Mesenchymal stem cell (in vitro differentiated cells and primary cell): ENCODE measurements at regions not wholly inside any gene's neighbourhood (a gene's known extent, or its start where the extent isn't known, plus 50 kb on each side); places are given as distances from the start of the nearest gene placed in this dataset.

Experiments
- DNase-seq: peaks from one replicate; pipeline ENCODE4 v3.0.0-alpha.2; 2013
- H2AFZ ChIP-seq: one replicate; pipeline ENCODE4 v1.6.1; 2013; ENCODE audit warnings: low read depth, mild to moderate bottlenecking, control low read depth, inconsistent platforms, low read length, moderate library complexity
- H2AK5ac ChIP-seq: 2 replicates; pipeline ENCODE4 v1.6.1; 2013; ENCODE audit warnings: low read length, moderate library complexity, mild to moderate bottlenecking, inconsistent platforms; ENCODE audit not compliant: severe bottlenecking
- H2BK120ac ChIP-seq: one replicate; pipeline ENCODE4 v1.6.1; 2013; ENCODE audit warnings: low read depth, mild to moderate bottlenecking, inconsistent platforms, low read length, moderate library complexity
- H2BK12ac ChIP-seq, 2 experiments: one replicate each; pipeline ENCODE4 v1.6.1; 2013; ENCODE audit warnings: inconsistent platforms in 2 of 2, low read length in 2 of 2, mild to moderate bottlenecking in 2 of 2, moderate library complexity in 2 of 2, control low read depth in 1 of 2
- H2BK15ac ChIP-seq: one replicate; pipeline ENCODE4 v1.6.1; 2013; ENCODE audit warnings: mild to moderate bottlenecking, low read depth, inconsistent platforms; ENCODE audit not compliant: poor library complexity, severe bottlenecking
- H2BK5ac ChIP-seq: 2 replicates; pipeline ENCODE4 v1.6.1; 2013; ENCODE audit warnings: low read depth, mild to moderate bottlenecking, low read length, control low read depth, inconsistent platforms; ENCODE audit not compliant: poor library complexity, severe bottlenecking
- H3K14ac ChIP-seq, 2 experiments: one replicate each; pipeline ENCODE4 v1.6.1; 2013; ENCODE audit warnings: inconsistent platforms in 2 of 2, low read length in 2 of 2, control low read depth in 1 of 2, mild to moderate bottlenecking in 1 of 2, moderate library complexity in 1 of 2
- H3K18ac ChIP-seq, 2 experiments: one replicate each; pipeline ENCODE4 v1.6.1; 2013; ENCODE audit warnings: inconsistent platforms in 2 of 2, low read length in 2 of 2, control low read depth in 1 of 2, low read depth in 1 of 2, mild to moderate bottlenecking in 1 of 2
- H3K23ac ChIP-seq, 2 experiments: one replicate each; pipeline ENCODE4 v1.6.1; 2013; ENCODE audit warnings: inconsistent platforms in 2 of 2, low read length in 2 of 2, mild to moderate bottlenecking in 2 of 2, moderate library complexity in 2 of 2, control low read depth in 1 of 2
- H3K27ac ChIP-seq: 2 replicates; pipeline ENCODE4 v1.5.1; 2013; ENCODE audit warnings: mild to moderate bottlenecking, moderate library complexity, low read length, control low read depth, inconsistent platforms; ENCODE audit not compliant: poor library complexity, severe bottlenecking
- H3K27me3 ChIP-seq, 2 experiments: 2 replicates each; pipeline versions ENCODE4 v1.6.1 to v1.7.0; 2013; ENCODE audit warnings: low read length in 2 of 2, mild to moderate bottlenecking in 2 of 2, moderate library complexity in 2 of 2, control low read depth in 1 of 2, inconsistent platforms in 1 of 2; ENCODE audit not compliant: control insufficient read depth in 1 of 2, insufficient read depth in 1 of 2
- H3K36me3 ChIP-seq, 2 experiments: 2 replicates each; pipeline versions ENCODE4 v1.6.1 to v1.7.0; 2013; ENCODE audit warnings: low read length in 2 of 2, control low read depth in 1 of 2, inconsistent platforms in 1 of 2, low read depth in 1 of 2, mild to moderate bottlenecking in 1 of 2; ENCODE audit not compliant: insufficient read depth in 2 of 2, control insufficient read depth in 1 of 2
- H3K4ac ChIP-seq, 2 experiments: one replicate each; pipeline ENCODE4 v1.6.1; 2013; ENCODE audit warnings: inconsistent platforms in 2 of 2, low read length in 2 of 2, mild to moderate bottlenecking in 2 of 2, moderate library complexity in 2 of 2, control low read depth in 1 of 2, low read depth in 1 of 2
- H3K4me1 ChIP-seq: 2 replicates; pipeline ENCODE4 v1.6.1; 2013; ENCODE audit warnings: low read depth, low read length, control low read depth; ENCODE audit not compliant: control insufficient read depth, insufficient read depth
- H3K4me2 ChIP-seq: 2 replicates; pipeline ENCODE4 v1.6.1; 2013; ENCODE audit warnings: low read length, mild to moderate bottlenecking, inconsistent platforms; ENCODE audit not compliant: poor library complexity, severe bottlenecking
- H3K4me3 ChIP-seq, 2 experiments: 2 replicates each; pipeline versions ENCODE4 v1.5.1 to v1.7.0; 2013; ENCODE audit warnings: low read length in 2 of 2, mild to moderate bottlenecking in 2 of 2, control low read depth in 1 of 2, low read depth in 1 of 2; ENCODE audit not compliant: insufficient read depth in 1 of 2
- H3K79me1 ChIP-seq: replicated peaks from 2 replicates; pipeline ENCODE4 v1.6.1; 2013; ENCODE audit warnings: mild to moderate bottlenecking, control low read depth, low read length, inconsistent platforms; ENCODE audit not compliant: poor library complexity, severe bottlenecking
- H3K9ac ChIP-seq: 2 replicates; pipeline ENCODE4 v1.7.0; 2013; ENCODE audit warnings: mild to moderate bottlenecking, low read length, moderate library complexity
- H3K9me3 ChIP-seq: 2 replicates; pipeline ENCODE4 v1.7.0; 2013; ENCODE audit warnings: mild to moderate bottlenecking, low read length; ENCODE audit not compliant: control insufficient read depth
- H4K8ac ChIP-seq: one replicate; pipeline ENCODE4 v1.6.1; 2013; ENCODE audit warnings: inconsistent platforms, mild to moderate bottlenecking, low read length, moderate library complexity
- H4K91ac ChIP-seq: one replicate; pipeline ENCODE4 v1.6.1; 2013; ENCODE audit warnings: mild to moderate bottlenecking, low read length, inconsistent platforms
- WGBS: methylation state at CpG from one replicate; pipeline ENCODE4 v1.1.7; 2013; ENCODE audit warnings: mixed read lengths; 5-methylcytosine and 5-hydroxymethylcytosine counted together

GRCh38 chr13:72523049-72523448 is 204.4 kb downstream of the MZT1 start:
- Histone ChIP-seq H2BK120ac (no peak overlapping the region), H2AFZ (no peak overlapping the region), H3K14ac (no peak overlapping the region), H3K4me3 (no peak overlapping the region), H2BK15ac (no peak overlapping the region), H2AK5ac (no peak overlapping the region), H3K9me3 (no peaks in the 10 kb centered on the region), H3K27me3 (no peaks in the 10 kb centered on the region), H3K79me1 (no peaks in the 10 kb centered on the region), H4K91ac (no peak overlapping the region), H4K8ac (no peak overlapping the region), H3K9ac (no peak overlapping the region), H3K4me2 (no peak overlapping the region), H3K27ac (no peak overlapping the region), H3K18ac (no peak overlapping the region), H3K4me1 (no peaks in the 10 kb centered on the region), H3K23ac (no peak overlapping the region), H3K4ac (no peak overlapping the region), H2BK12ac (no peak overlapping the region), H2BK5ac (no peak overlapping the region), H3K36me3 (no peaks in the 10 kb centered on the region)
- 74% methylated on average over 3 of the region's 4 CpGs for WGBS
- DNase-seq = no peak

- Histone ChIP-seq H3K27me3 (no peaks in the 10 kb centered on the region), H2BK12ac (no peak overlapping the region), H3K4me2 (no peak overlapping the region), H3K36me3 (no peaks in the 10 kb centered on the region), H3K9ac (no peak overlapping the region), H3K18ac (no peak overlapping the region), H3K79me1 (no peaks in the 10 kb centered on the region), H2AFZ (no peak overlapping the region), H3K4me3 (no peak overlapping the region), H2AK5ac (no peak overlapping the region), H4K8ac (no peak overlapping the region), H2BK15ac (no peak overlapping the region), H3K4ac (no peak overlapping the region), H3K14ac (no peak overlapping the region), H3K9me3 (no peaks in the 10 kb centered on the region), H2BK5ac (no peak overlapping the region), H3K23ac (no peak overlapping the region), H4K91ac (no peak overlapping the region), H3K27ac (no peak overlapping the region), H3K4me1 (no peaks in the 10 kb centered on the region), H2BK120ac (no peak overlapping the region)
- 96% methylated on average over 8 of the region's 10 CpGs for WGBS
- DNase-seq = no peak
Observed at GRCh38 chr13:72521940-72522661, 205.3 kb downstream of the MZT1 start.

GRCh38 chr13:72514146-72514545 is 213.3 kb downstream of the MZT1 start:
- no peaks in the 10 kb centered on the region for H3K79me1 ChIP-seq
- H3K18ac ChIP-seq = no peak overlapping the region
- H2BK120ac ChIP-seq = no peak overlapping the region
- H3K27me3 ChIP-seq = no peaks in the 10 kb centered on the region
- no peak overlapping the region for H2BK12ac ChIP-seq
- no peak overlapping the region for H4K8ac ChIP-seq
- no peaks in the 10 kb centered on the region for H3K4me1 ChIP-seq
- no peak for DNase-seq
- H3K4ac ChIP-seq = no peak overlapping the region
- no peak overlapping the region for H2AFZ ChIP-seq
- H3K4me2 ChIP-seq = peak overlapping the region; percentile 22
- H3K36me3 ChIP-seq = no peaks in the 10 kb centered on the region
- H2BK5ac ChIP-seq = no peak overlapping the region
- H3K14ac ChIP-seq = no peak overlapping the region
- peak overlapping the region; percentile 32 for H3K27ac ChIP-seq
- H2AK5ac ChIP-seq = no peak overlapping the region
- no peak overlapping the region for H4K91ac ChIP-seq
- no peak overlapping the region for H3K23ac ChIP-seq
- H3K9ac ChIP-seq = no peak overlapping the region
- no peak overlapping the region for H3K4me3 ChIP-seq
- no CpG with 5 or more reads among the region's 1 CpG for WGBS
- H3K9me3 ChIP-seq = no peaks in the 10 kb centered on the region
- no peak overlapping the region for H2BK15ac ChIP-seq

- H3K27me3 ChIP-seq = no peaks in the 10 kb centered on the region
- H3K4me2 ChIP-seq = peak overlapping the region; percentile 46
- no peak overlapping the region for H3K23ac ChIP-seq
- H2BK5ac ChIP-seq = no peak overlapping the region
- no peaks in the 10 kb centered on the region for H3K79me1 ChIP-seq
- H3K14ac ChIP-seq = no peak overlapping the region
- no peak overlapping the region for H3K4me3 ChIP-seq
- no peak overlapping the region for H2AK5ac ChIP-seq
- DNase-seq = no peak
- H3K4ac ChIP-seq = no peak overlapping the region
- no peaks in the 10 kb centered on the region for H3K36me3 ChIP-seq
- no peak overlapping the region for H4K8ac ChIP-seq
- WGBS = 95% methylated on average over 7 of the region's 7 CpGs
- H3K27ac ChIP-seq = no peak overlapping the region
- no peaks in the 10 kb centered on the region for H3K9me3 ChIP-seq
- H2BK15ac ChIP-seq = no peak overlapping the region
- H3K18ac ChIP-seq = no peak overlapping the region
- H2AFZ ChIP-seq = no peak overlapping the region
- H4K91ac ChIP-seq = no peak overlapping the region
- H2BK12ac ChIP-seq = no peak overlapping the region
- no peak overlapping the region for H3K9ac ChIP-seq
- H2BK120ac ChIP-seq = no peak overlapping the region
- peaks cover 4% of the 10 kb centered on the region for H3K4me1 ChIP-seq
Observed at GRCh38 chr13:72508392-72508791, 219.0 kb downstream of the MZT1 start.
